Spinal cord (tissue), 9 donors: ENCODE measurements at regions not wholly inside any gene's neighbourhood (a gene's known extent, or its start where the extent isn't known, plus 50 kb on each side); places are given as distances from the start of the nearest gene placed in this dataset.

Experiments used
- DNase-seq, 6 donors: peaks; one replicate each; pipeline versions ENCODE4 v3.0.0 to v3.0.0-alpha.2; 2013 to 2015; ENCODE audit warnings: low spot score in 6 of 6, low read depth in 4 of 6
- H3K27ac ChIP-seq: one replicate; pipeline ENCODE4 v1.5.1; 2013; ENCODE audit warnings: low read depth, low read length, control low read depth
- H3K27me3 ChIP-seq: one replicate; pipeline ENCODE4 v1.6.1; 2013; ENCODE audit warnings: low read length; ENCODE audit not compliant: control insufficient read depth, insufficient read depth
- H3K36me3 ChIP-seq: one replicate; pipeline ENCODE4 v1.6.1; 2013; ENCODE audit warnings: low read length; ENCODE audit not compliant: control insufficient read depth, insufficient read depth
- H3K4me1 ChIP-seq: one replicate; pipeline ENCODE4 v1.6.1; 2013; ENCODE audit warnings: low read length; ENCODE audit not compliant: control insufficient read depth, insufficient read depth
- H3K4me3 ChIP-seq: one replicate; pipeline ENCODE4 v1.5.1; 2013; ENCODE audit warnings: low read depth, low read length, control low read depth
- H3K9me3 ChIP-seq: one replicate; pipeline ENCODE4 v1.6.1; 2013; ENCODE audit warnings: low read length; ENCODE audit not compliant: control insufficient read depth, insufficient read depth
- WGBS: methylation state at CpG from one replicate; pipeline ENCODE4 v1.1.5; 2013; ENCODE audit warnings: missing lambda C conversion rate; ENCODE audit not compliant: insufficient coverage; 5-methylcytosine and 5-hydroxymethylcytosine counted together
- donor health status: healthy.

- Histone ChIP-seq H3K27ac (no peak overlapping the region), H3K9me3 (no peaks in the 10 kb centered on the region), H3K27me3 (no peaks in the 10 kb centered on the region), H3K4me1 (no peaks in the 10 kb centered on the region), H3K36me3 (no peaks in the 10 kb centered on the region), H3K4me3 (no peak overlapping the region)
- peak in 1 of 6 donors; percentile 28 for DNase-seq
- WGBS = no CpG with 5 or more reads among the region's 2 CpGs
Measured at GRCh38 chr6:19664878-19665612, 172.1 kb upstream of the ID4 start.

- peak in 2 of 6 donors; percentile 54 to 62 for DNase-seq
- Histone ChIP-seq H3K36me3 (no peaks in the 10 kb centered on the region), H3K27ac (no peak overlapping the region), H3K4me1 (no peaks in the 10 kb centered on the region), H3K4me3 (no peak overlapping the region), H3K9me3 (no peaks in the 10 kb centered on the region), H3K27me3 (no peaks in the 10 kb centered on the region)
- WGBS = 13% methylated on average over 1 of the region's 1 CpG
Measured at GRCh38 chr6:19665613-19665909, 171.6 kb upstream of the ID4 start.

- Histone ChIP-seq H3K4me1 (no peaks in the 10 kb centered on the region), H3K27me3 (no peaks in the 10 kb centered on the region), H3K27ac (no peak overlapping the region), H3K9me3 (no peaks in the 10 kb centered on the region), H3K4me3 (no peak overlapping the region), H3K36me3 (no peaks in the 10 kb centered on the region)
- DNase-seq = no peak
Measured at GRCh38 chr6:19668710-19669109, 168.5 kb upstream of the ID4 start.

- H3K27me3 ChIP-seq = no peaks in the 10 kb centered on the region
- no peak overlapping the region for H3K27ac ChIP-seq
Measured at GRCh38 chr6:19669206-19669605, 168.0 kb upstream of the ID4 start.

GRCh38 chr6:19682859-19683258 lies 154.3 kb upstream of the ID4 start:
- no peaks in the 10 kb centered on the region for H3K36me3 ChIP-seq
- H3K4me3 ChIP-seq = no peak overlapping the region
- no peaks in the 10 kb centered on the region for H3K9me3 ChIP-seq
- H3K4me1 ChIP-seq = no peaks in the 10 kb centered on the region
- no peaks in the 10 kb centered on the region for H3K27me3 ChIP-seq
- no peak overlapping the region for H3K27ac ChIP-seq
- DNase-seq = no peak

More at GRCh38 chr6:19669206-19669605, 168.0 kb upstream of the ID4 start:
- Histone ChIP-seq H3K4me3 (no peak overlapping the region), H3K36me3 (no peaks in the 10 kb centered on the region), H3K4me1 (no peaks in the 10 kb centered on the region), H3K9me3 (no peaks in the 10 kb centered on the region)
- no peak for DNase-seq

GRCh38 chr6:19690325-19691075 lies 146.7 kb upstream of the ID4 start:
- H3K36me3 ChIP-seq = no peaks in the 10 kb centered on the region
- peak overlapping the region; percentile 52 for H3K4me3 ChIP-seq

GRCh38 chr6:19691465-19692167 lies 145.6 kb upstream of the ID4 start:
- Histone ChIP-seq H3K9me3 (no peaks in the 10 kb centered on the region), H3K27me3 (no peaks in the 10 kb centered on the region), H3K4me1 (peaks cover 3% of the 10 kb centered on the region), H3K36me3 (no peaks in the 10 kb centered on the region), H3K27ac (peak overlapping the region; percentile 79), H3K4me3 (peak overlapping the region; percentile 52)
- under 1% methylated on average over 33 of the region's 44 CpGs for WGBS
- DNase-seq = peak; percentile 61 to 92 (median 72)

More at GRCh38 chr6:19690325-19691075, 146.7 kb upstream of the ID4 start:
- Histone ChIP-seq H3K9me3 (no peaks in the 10 kb centered on the region), H3K27me3 (no peaks in the 10 kb centered on the region), H3K4me1 (peaks cover 3% of the 10 kb centered on the region), H3K27ac (peak overlapping the region; percentile 79)
- WGBS = 53% methylated on average over 4 of the region's 6 CpGs
- DNase-seq = no peak

- no CpG with 5 or more reads among the region's 3 CpGs for WGBS
- Histone ChIP-seq H3K27me3 (no peaks in the 10 kb centered on the region), H3K27ac (peak overlapping the region; percentile 79), H3K36me3 (no peaks in the 10 kb centered on the region), H3K4me1 (peaks cover 3% of the 10 kb centered on the region), H3K9me3 (no peaks in the 10 kb centered on the region), H3K4me3 (peak overlapping the region; percentile 52)
- peak; percentile 42 to 89 (median 73) for DNase-seq
Measured at GRCh38 chr6:19692506-19693298, 144.5 kb upstream of the ID4 start.

- H3K27me3 ChIP-seq = no peaks in the 10 kb centered on the region
- DNase-seq = no peak
- H3K36me3 ChIP-seq = no peaks in the 10 kb centered on the region
- no peak overlapping the region for H3K4me3 ChIP-seq
- H3K9me3 ChIP-seq = no peaks in the 10 kb centered on the region
- H3K4me1 ChIP-seq = peaks cover 3% of the 10 kb centered on the region
- H3K27ac ChIP-seq = no peak overlapping the region
- WGBS = no CpG with 5 or more reads among the region's 3 CpGs
Measured at GRCh38 chr6:19694697-19695096, 142.5 kb upstream of the ID4 start.
